ENCODE measurements at regions not wholly inside any gene's neighbourhood (a gene's known extent, or its start where the extent isn't known, plus 50 kb on each side); places are given as distances from the start of the nearest gene placed in this dataset.

- ChIA-PET CTCF (no interaction called here), POLR2A (no interaction called here)
- TF ChIP-seq POLR2AphosphoS5 (IDR thresholded peaks at IDR 0.05; ENCODE audit: low read depth, low read length) (no peak), SIN3A (IDR thresholded peaks at IDR 0.05; ENCODE audit: borderline replicate concordance, insufficient read depth, low read depth, low read length) (no peak), REST (IDR thresholded peaks at IDR 0.05; ENCODE audit: insufficient read depth in 1 of 2, low read depth in 2 of 2, low read length in 1 of 2) (no peak), TCF7L2 (IDR thresholded peaks at IDR 0.05; ENCODE audit: low read depth, low read length) (no peak)
- TF ChIP-seq, protein P1, sequence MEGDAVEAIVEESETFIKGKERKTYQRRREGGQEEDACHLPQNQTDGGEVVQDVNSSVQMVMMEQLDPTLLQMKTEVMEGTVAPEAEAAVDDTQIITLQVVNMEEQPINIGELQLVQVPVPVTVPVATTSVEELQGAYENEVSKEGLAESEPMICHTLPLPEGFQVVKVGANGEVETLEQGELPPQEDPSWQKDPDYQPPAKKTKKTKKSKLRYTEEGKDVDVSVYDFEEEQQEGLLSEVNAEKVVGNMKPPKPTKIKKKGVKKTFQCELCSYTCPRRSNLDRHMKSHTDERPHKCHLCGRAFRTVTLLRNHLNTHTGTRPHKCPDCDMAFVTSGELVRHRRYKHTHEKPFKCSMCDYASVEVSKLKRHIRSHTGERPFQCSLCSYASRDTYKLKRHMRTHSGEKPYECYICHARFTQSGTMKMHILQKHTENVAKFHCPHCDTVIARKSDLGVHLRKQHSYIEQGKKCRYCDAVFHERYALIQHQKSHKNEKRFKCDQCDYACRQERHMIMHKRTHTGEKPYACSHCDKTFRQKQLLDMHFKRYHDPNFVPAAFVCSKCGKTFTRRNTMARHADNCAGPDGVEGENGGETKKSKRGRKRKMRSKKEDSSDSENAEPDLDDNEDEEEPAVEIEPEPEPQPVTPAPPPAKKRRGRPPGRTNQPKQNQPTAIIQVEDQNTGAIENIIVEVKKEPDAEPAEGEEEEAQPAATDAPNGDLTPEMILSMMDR (IDR thresholded peaks at IDR 0.05), result no peak
- ATAC-seq (no peak), DNase-seq (ENCODE audit: low read depth, low spot score) (no peak)
- no TSS peak for BruUV-seq (replicated peaks)
- in situ Hi-C loops (cut with HindIII; ENCODE audit: low pct_unique_long_range_greater_than_20kb, low sequenced_read_pairs) (no loop called here), intact Hi-C loops (cut with micrococcal nuclease; ENCODE audit: unreplicated experiment) (no loop called here)
- H3K27me3 ChIP-seq (ENCODE audit: control insufficient read depth, insufficient read depth, low read length), result no peaks in the 10 kb centered on the region
- no peak overlapping the region for H3K4me3 ChIP-seq (ENCODE audit: low read depth in 2 of 2, low read length in 2 of 2)
- no peak overlapping the region for H3K27ac ChIP-seq (ENCODE audit: low read length)
- no peaks in the 10 kb centered on the region for H3K36me3 ChIP-seq (ENCODE audit: control insufficient read depth, insufficient read depth, low read length)
- H3K9me3 ChIP-seq (ENCODE audit: control insufficient read depth, insufficient read depth, low read depth, low read length), result no peaks in the 10 kb centered on the region
- no peaks in the 10 kb centered on the region for H3K4me1 ChIP-seq (ENCODE audit: control insufficient read depth, insufficient read depth, low read length)
Observed at GRCh38 chr5:6926491-6927038, 213.3 kb downstream of the TENT4A start.

DNA sequence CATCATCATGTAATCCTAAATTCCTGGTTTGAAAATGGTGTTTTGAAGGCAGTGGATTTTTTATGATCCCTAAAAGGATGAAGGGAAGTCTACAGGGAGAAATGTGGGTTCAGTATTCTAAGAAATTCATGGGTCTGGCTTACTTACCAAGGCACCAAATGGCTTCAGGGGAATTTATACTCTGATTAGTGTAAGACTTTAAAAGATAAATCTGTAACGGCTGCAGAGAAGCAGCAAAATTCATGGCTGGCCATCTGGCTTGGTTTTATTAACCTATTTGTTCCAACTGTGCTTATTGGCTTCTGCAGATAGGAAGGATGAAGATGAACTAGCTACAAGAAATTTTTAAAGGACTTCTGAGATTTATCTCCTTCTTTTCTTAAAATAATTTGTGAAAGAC is 222.8 kb downstream of the TENT4A start:
- Histone ChIP-seq H3K36me3 (ENCODE audit: control insufficient read depth, insufficient read depth, low read length) (no peaks in the 10 kb centered on the region), H3K4me1 (ENCODE audit: control insufficient read depth, insufficient read depth, low read length) (no peaks in the 10 kb centered on the region), H3K4me3 (ENCODE audit: low read depth in 2 of 2, low read length in 2 of 2) (no peak overlapping the region), H3K9me3 (ENCODE audit: control insufficient read depth, insufficient read depth, low read depth, low read length) (no peaks in the 10 kb centered on the region), H3K27ac (ENCODE audit: low read length) (no peak overlapping the region), H3K27me3 (ENCODE audit: control insufficient read depth, insufficient read depth, low read length) (no peaks in the 10 kb centered on the region)
- in situ Hi-C loops (cut with HindIII; ENCODE audit: low pct_unique_long_range_greater_than_20kb, low sequenced_read_pairs), result no loop called here
- intact Hi-C loops (cut with micrococcal nuclease; ENCODE audit: unreplicated experiment), result no loop called here
- no TSS peak for BruUV-seq (replicated peaks)
- no peak for ATAC-seq
- POLR2A ChIA-PET, result no interaction called here
- CTCF ChIA-PET, result no interaction called here
- TF ChIP-seq, protein P1 (IDR thresholded peaks at IDR 0.05), result no peak
- TF ChIP-seq POLR2AphosphoS5 (IDR thresholded peaks at IDR 0.05; ENCODE audit: low read depth, low read length) (no peak), SIN3A (IDR thresholded peaks at IDR 0.05; ENCODE audit: borderline replicate concordance, insufficient read depth, low read depth, low read length) (no peak), REST (IDR thresholded peaks at IDR 0.05; ENCODE audit: insufficient read depth in 1 of 2, low read depth in 2 of 2, low read length in 1 of 2) (no peak), TCF7L2 (IDR thresholded peaks at IDR 0.05; ENCODE audit: low read depth, low read length) (no peak)
- no peak for DNase-seq (ENCODE audit: low read depth, low spot score)

Measured in Panc1 (cell line).